ENCODE measurements at regions not wholly inside any gene's neighbourhood (a gene's known extent, or its start where the extent isn't known, plus 50 kb on each side); places are given as distances from the start of the nearest gene placed in this dataset.

DNA sequence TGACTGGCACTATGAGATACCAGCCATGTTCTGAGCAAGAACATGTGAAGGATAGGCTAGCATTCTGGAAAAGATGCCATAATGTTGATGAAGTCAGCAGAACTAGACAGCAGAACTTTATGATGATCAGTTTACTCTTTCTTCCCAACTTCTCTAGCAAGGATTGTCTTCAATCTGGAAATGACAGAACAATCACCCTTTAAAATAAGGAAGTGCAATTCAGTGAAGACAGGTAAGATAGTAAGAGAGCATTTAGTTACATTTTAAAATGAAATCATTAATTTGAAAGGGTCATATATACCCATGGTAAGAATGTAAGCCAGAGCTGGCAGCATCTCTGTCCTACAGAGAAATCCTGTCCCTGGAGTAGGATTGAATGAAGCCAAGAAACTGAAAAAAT lies 66.0 kb upstream of the C12orf71 start:
- Histone ChIP-seq H3K9me3 (no peaks in the 10 kb centered on the region), H3K27me3 (no peaks in the 10 kb centered on the region), H3K27ac (no peak overlapping the region), H3K36me3 (no peaks in the 10 kb centered on the region), H3K4me3 (no peak overlapping the region), H3K4me1 (peaks cover 0 to 7% (median 0%) of the 10 kb centered on the region in 4 donors)
- in situ Hi-C loops (cut with MboI; ENCODE audit: low pct_ligation_motif_present in 1 of 4, low pct_unique_long_range_greater_than_20kb in 1 of 4, low sequenced_read_pairs in 3 of 4) (loop anchor here in 2 of 4 donors (25.0 kb wide), 1 partner anchor 164 kb away; no protein-coding TSS in a partner anchor), intact Hi-C loops (cut with DNase I; ENCODE audit: low total_unique reads) (no loop called here)
- no peak for TF ChIP-seq EP300 (IDR thresholded peaks at IDR 0.05; ENCODE audit: low read depth)
- TF ChIP-seq POLR2A (IDR thresholded peaks at IDR 0.05) = no peak
- no peak for TF ChIP-seq POLR2AphosphoS5 (IDR thresholded peaks at IDR 0.05)
- no peak for TF ChIP-seq CTCF (IDR thresholded peaks at IDR 0.05)
- no peak for DNase-seq

- TF ChIP-seq CTCF (IDR thresholded peaks at IDR 0.05) = no peak
- no peak for TF ChIP-seq POLR2AphosphoS5 (IDR thresholded peaks at IDR 0.05)
- no peak for TF ChIP-seq EP300 (IDR thresholded peaks at IDR 0.05; ENCODE audit: low read depth)
- TF ChIP-seq POLR2A (IDR thresholded peaks at IDR 0.05) = no peak
- in situ Hi-C loops (cut with MboI; ENCODE audit: low pct_ligation_motif_present in 1 of 4, low pct_unique_long_range_greater_than_20kb in 1 of 4, low sequenced_read_pairs in 3 of 4) (loop anchor here in 2 of 4 donors (25.0 kb wide), 1 partner anchor 164 kb away; no protein-coding TSS in a partner anchor), intact Hi-C loops (cut with DNase I; ENCODE audit: low total_unique reads) (no loop called here)
- Histone ChIP-seq H3K36me3 (no peaks in the 10 kb centered on the region), H3K9me3 (no peaks in the 10 kb centered on the region), H3K27ac (no peak overlapping the region), H3K4me1 (peaks cover 0 to 3% (median 0%) of the 10 kb centered on the region in 4 donors), H3K27me3 (no peaks in the 10 kb centered on the region), H3K4me3 (no peak overlapping the region)
- 73 to 83% methylated on average over 2 of the region's 2 CpGs for WGBS, 2 donors (ENCODE audit: low coverage in 1 of 2)
- DNase-seq = no peak
Observed at GRCh38 chr12:27148791-27149190, 66.4 kb upstream of the C12orf71 start.

DNA sequence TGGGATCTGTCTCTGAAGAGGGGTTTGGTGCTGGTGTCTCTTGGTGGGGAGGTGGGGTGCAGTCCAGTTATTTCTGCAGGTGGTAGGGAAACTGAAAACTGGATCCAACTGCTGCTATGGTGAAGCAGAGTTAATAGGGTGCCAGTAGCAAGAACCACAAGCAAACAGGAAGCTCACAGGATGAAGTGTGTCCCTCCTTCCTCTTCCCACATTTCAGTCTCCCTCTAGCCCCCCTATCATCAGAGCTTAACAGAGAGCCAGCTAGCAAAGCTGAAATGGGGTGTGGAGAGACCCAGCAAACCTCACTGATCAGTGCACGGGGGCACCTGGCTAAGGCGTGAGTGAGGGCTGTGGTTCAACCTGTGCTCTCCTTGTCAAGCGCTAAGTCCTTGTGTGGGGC lies 69.1 kb upstream of the C12orf71 start:
- Histone ChIP-seq H3K9me3 (no peaks in the 10 kb centered on the region), H3K4me3 (no peak overlapping the region), H3K27ac (no peak overlapping the region), H3K4me1 (no peaks in the 10 kb centered on the region), H3K36me3 (no peaks in the 10 kb centered on the region), H3K27me3 (no peaks in the 10 kb centered on the region)
- in situ Hi-C loops (cut with MboI; ENCODE audit: low pct_ligation_motif_present in 1 of 4, low pct_unique_long_range_greater_than_20kb in 1 of 4, low sequenced_read_pairs in 3 of 4) = no loop called here
- no peak for DNase-seq
- TF ChIP-seq POLR2A (IDR thresholded peaks at IDR 0.05) (no peak), CTCF (IDR thresholded peaks at IDR 0.05) (no peak), POLR2AphosphoS5 (IDR thresholded peaks at IDR 0.05) (no peak), EP300 (IDR thresholded peaks at IDR 0.05; ENCODE audit: low read depth) (no peak)
- intact Hi-C loops (cut with DNase I; ENCODE audit: low total_unique reads) = no loop called here
- 100% methylated on average over 3 of the region's 3 CpGs; no CpG with 5 or more reads in 1 of the 2 donors for WGBS, 2 donors (ENCODE audit: low coverage in 1 of 2)

- WGBS, 2 donors (ENCODE audit: low coverage in 1 of 2) = 84 to 89% methylated on average over 5 to 6 of the region's 6 CpGs
- no peaks in the 10 kb centered on the region for H3K27me3 ChIP-seq
Observed at GRCh38 chr12:27158297-27158696, 75.9 kb upstream of the C12orf71 start.

More at GRCh38 chr12:27158297-27158696, 75.9 kb upstream of the C12orf71 start:
- Histone ChIP-seq H3K9me3 (no peaks in the 10 kb centered on the region), H3K27ac (no peak overlapping the region), H3K4me3 (no peak overlapping the region), H3K36me3 (no peaks in the 10 kb centered on the region), H3K4me1 (no peaks in the 10 kb centered on the region)
- in situ Hi-C loops (cut with MboI; ENCODE audit: low pct_ligation_motif_present in 1 of 4, low pct_unique_long_range_greater_than_20kb in 1 of 4, low sequenced_read_pairs in 3 of 4) (no loop called here), intact Hi-C loops (cut with DNase I; ENCODE audit: low total_unique reads) (no loop called here)
- TF ChIP-seq POLR2AphosphoS5 (IDR thresholded peaks at IDR 0.05) (no peak), POLR2A (IDR thresholded peaks at IDR 0.05) (no peak), EP300 (IDR thresholded peaks at IDR 0.05; ENCODE audit: low read depth) (no peak), CTCF (IDR thresholded peaks at IDR 0.05) (no peak)
- no peak for DNase-seq

All from transverse colon (tissue), 4 donors.